HCT116 (cell line): ENCODE measurements at regions not wholly inside any gene's neighbourhood (a gene's known extent, or its start where the extent isn't known, plus 50 kb on each side); places are given as distances from the start of the nearest gene placed in this dataset.

Source experiments
- ATAC-seq: fragments of 200-7000 bp; cut with Tn5 transposase; 2 replicates; pipeline ENCODE4 v1.9.1; 2020; ENCODE audit warnings: mild to moderate bottlenecking, moderate library complexity
- BruUV-seq: library from RNA; stranded (reverse); fragments of 400-500 nt; replicated peaks from 2 replicates; lab custom pipeline; 2021; lab: Mats Ljungman, UMichigan
- CTCF ChIA-PET: fragments of 300-600 bp; sonication (Branson Sonifier 250); formaldehyde crosslinking; loops from one replicate; lab custom pipeline; 2021; ENCODE audit warnings: antibody characterized with exemption; lab: Charles Lee
- POLR2A ChIA-PET: fragments of 300-600, 350-600 bp; sonication (Branson Sonifier 250); formaldehyde crosslinking; loops from one replicate; lab custom pipeline; 2021; ENCODE audit warnings: antibody characterized with exemption; lab: Charles Lee
- RAD21 ChIA-PET, 2 experiments: fragments of 300-600 bp; sonication (Branson Sonifier 250); formaldehyde crosslinking; loops; one replicate each; lab custom pipeline; 2023; ENCODE audit warnings: low total read pairs in 2 of 2; ENCODE audit not compliant: uncharacterized antibody in 2 of 2, unreplicated experiment in 2 of 2, low non-redundant PET in 1 of 2; lab: Charles Lee
- DNase-seq: peaks from one replicate; pipeline ENCODE4 v3.0.0-alpha.2; 2010; ENCODE audit warnings: low read depth, low spot score
- H2AFZ ChIP-seq: fragments of 200-600 bp; shearing (Covaris generic), sonication (generic); 2 replicates; pipeline ENCODE4 v1.6.1; 2017; ENCODE audit warnings: low read depth, mixed run types, mixed read lengths, antibody characterized with exemption, low read length; ENCODE audit not compliant: poor library complexity, severe bottlenecking
- H3K27ac ChIP-seq: 2 replicates; pipeline ENCODE4 v1.5.1; 2012; ENCODE audit warnings: low read depth, low read length
- H3K27me3 ChIP-seq: fragments of 200-600 bp; sonication (generic); 2 replicates; pipeline ENCODE4 v1.6.1; 2016; ENCODE audit warnings: mixed run types, low read length, mixed read lengths; ENCODE audit not compliant: insufficient read depth
- H3K36me3 ChIP-seq, 2 experiments: fragments of 200-500 bp in 1 of 2; fragments of 200-600 bp in 1 of 2; sonication (Bioruptor generic) in 1 of 2; sonication (generic) in 1 of 2; 2 replicates each; pipeline versions ENCODE4 v1.5.1 to v1.6.1; 2014 to 2016; ENCODE audit warnings: low read length in 2 of 2, inconsistent platforms in 1 of 2, mixed read lengths in 1 of 2, mixed run types in 1 of 2; ENCODE audit not compliant: insufficient read depth in 2 of 2, control insufficient read depth in 1 of 2
- H3K4me1 ChIP-seq, 2 experiments: fragments of 200-600 bp in 1 of 2; sonication (generic) in 1 of 2; 2 replicates each; pipeline versions ENCODE4 v1.5.1 to v1.6.1; 2012 to 2017; ENCODE audit warnings: low read length in 2 of 2, inconsistent platforms in 1 of 2, mild to moderate bottlenecking in 1 of 2, mixed read lengths in 1 of 2, mixed run types in 1 of 2, moderate library complexity in 1 of 2; ENCODE audit not compliant: insufficient read depth in 2 of 2, control insufficient read depth in 1 of 2
- H3K4me2 ChIP-seq: fragments of 200-600 bp; sonication (generic); 2 replicates; pipeline ENCODE4 v1.6.1; 2017; ENCODE audit warnings: mixed run types, low read length, mixed read lengths
- H3K4me3 ChIP-seq, 2 experiments: fragments of 200-600 bp in 1 of 2; sonication (generic) in 1 of 2; replicated peaks in 1 of 2; 2 replicates each; pipeline ENCODE4 v1.5.1; 2011 to 2016; ENCODE audit warnings: low read length in 2 of 2, control low read depth in 1 of 2, low read depth in 1 of 2, mild to moderate bottlenecking in 1 of 2, mixed read lengths in 1 of 2, mixed run types in 1 of 2
- H3K79me2 ChIP-seq: fragments of 200-600 bp; sonication (generic); 2 replicates; pipeline ENCODE4 v1.6.1; 2017; ENCODE audit warnings: mild to moderate bottlenecking, mixed run types, low read length, moderate library complexity, mixed read lengths; ENCODE audit not compliant: insufficient read depth
- H3K9ac ChIP-seq: fragments of 200-600 bp; sonication (generic); 2 replicates; pipeline ENCODE4 v1.6.1; 2016; ENCODE audit warnings: low read length, mixed read lengths
- H3K9me2 ChIP-seq: fragments of 200-600 bp; sonication (generic), shearing (Covaris generic); 2 replicates; pipeline ENCODE4 v1.6.1; 2017; ENCODE audit warnings: mixed run types, mild to moderate bottlenecking, moderate library complexity; ENCODE audit not compliant: insufficient read depth
- H3K9me3 ChIP-seq, 2 experiments: fragments of 200-500 bp in 1 of 2; fragments of 200-600 bp in 1 of 2; sonication (Bioruptor generic) in 1 of 2; sonication (generic) in 1 of 2; 2 replicates each; pipeline ENCODE4 v1.6.1; 2014 to 2017; ENCODE audit warnings: low read length in 2 of 2, mixed read lengths in 2 of 2, inconsistent platforms in 1 of 2, low read depth in 1 of 2, mild to moderate bottlenecking in 1 of 2, mixed run types in 1 of 2, moderate library complexity in 1 of 2; ENCODE audit not compliant: control insufficient read depth in 1 of 2, insufficient read depth in 1 of 2
- H4K20me1 ChIP-seq: fragments of 200-600 bp; sonication (generic), shearing (Covaris generic); 2 replicates; pipeline ENCODE4 v1.6.1; 2017; ENCODE audit warnings: mixed run types, mild to moderate bottlenecking, moderate library complexity; ENCODE audit not compliant: insufficient read depth
- CBX3 ChIP-seq: IDR thresholded peaks from 2 replicates; pipeline ENCODE4 v1.6.1; 2012; ENCODE audit warnings: low read depth
- EGR1 ChIP-seq: IDR thresholded peaks from 2 replicates; pipeline ENCODE4 v1.6.1; 2012; ENCODE audit warnings: low read depth
- ELF1 ChIP-seq: IDR thresholded peaks from 2 replicates; pipeline ENCODE4 v1.6.1; 2012; ENCODE audit warnings: low read depth, borderline replicate concordance
- JUND ChIP-seq: IDR thresholded peaks from 2 replicates; pipeline ENCODE4 v1.6.1; 2012
- POLR2A ChIP-seq: IDR thresholded peaks from 2 replicates; pipeline ENCODE4 v1.7.0; 2011; ENCODE audit warnings: borderline replicate concordance; ENCODE audit not compliant: insufficient read depth, insufficient read length; ENCODE audit errors: extremely low read depth
- POLR2AphosphoS5 ChIP-seq: IDR thresholded peaks from 2 replicates; pipeline ENCODE4 v1.6.1; 2011; ENCODE audit warnings: mild to moderate bottlenecking, low read depth, low read length, moderate library complexity
- RAD21 ChIP-seq: IDR thresholded peaks from 2 replicates; pipeline ENCODE4 v1.6.1; 2012; ENCODE audit warnings: low read depth, mild to moderate bottlenecking
- TCF7L2 ChIP-seq: IDR thresholded peaks from 2 replicates; pipeline ENCODE4 v1.7.0; 2011; ENCODE audit warnings: borderline replicate concordance, inconsistent platforms; ENCODE audit not compliant: insufficient read depth, insufficient read length; ENCODE audit errors: extremely low read depth
- YY1 ChIP-seq: IDR thresholded peaks from 2 replicates; pipeline ENCODE4 v1.6.1; 2011; ENCODE audit warnings: low read length, low read depth, moderate library complexity, mild to moderate bottlenecking; ENCODE audit not compliant: insufficient replicate concordance; ENCODE audit errors: extremely low read depth
- ZNF274 ChIP-seq: fragments of 200-500 bp; sonication (Bioruptor generic); IDR thresholded peaks from 2 replicates; pipeline ENCODE4 v1.6.1; 2014; ENCODE audit warnings: mild to moderate bottlenecking, low read depth, low read length, inconsistent platforms
- intact Hi-C: fragments of 100-400 bp; cut with micrococcal nuclease; formaldehyde crosslinking; loops from 2 replicates; pipeline ENCODE4 v1.10.0; 2022
- TF ChIP-seq, protein P1 (sequence below), 3 experiments: fragments of 200-600 bp in 1 of 3; sonication (generic) in 1 of 3; IDR thresholded peaks in 2 of 3; conservative IDR thresholded peaks in 1 of 3; 2 replicates each; pipeline ENCODE4 v1.5.1; 2012 to 2017; ENCODE audit warnings: low read depth in 2 of 3, low read length in 2 of 3, antibody characterized with exemption in 1 of 3, borderline replicate concordance in 1 of 3, control low read depth in 1 of 3, mild to moderate bottlenecking in 1 of 3, mixed read lengths in 1 of 3, mixed run types in 1 of 3, moderate library complexity in 1 of 3; ENCODE audit not compliant: insufficient read depth in 1 of 3
- TF ChIP-seq, protein P2 (sequence below): IDR thresholded peaks from 2 replicates; pipeline ENCODE4 v1.6.1; 2012
- TF ChIP-seq, protein P3 (sequence below): IDR thresholded peaks from 2 replicates; pipeline ENCODE4 v1.6.1; 2011; ENCODE audit warnings: mild to moderate bottlenecking, low read length, moderate library complexity; ENCODE audit not compliant: insufficient replicate concordance; ENCODE audit errors: extremely low read depth
- TF ChIP-seq, protein P4 (sequence below): IDR thresholded peaks from 2 replicates; pipeline ENCODE4 v1.6.1; 2012; ENCODE audit warnings: low read depth

DNA sequence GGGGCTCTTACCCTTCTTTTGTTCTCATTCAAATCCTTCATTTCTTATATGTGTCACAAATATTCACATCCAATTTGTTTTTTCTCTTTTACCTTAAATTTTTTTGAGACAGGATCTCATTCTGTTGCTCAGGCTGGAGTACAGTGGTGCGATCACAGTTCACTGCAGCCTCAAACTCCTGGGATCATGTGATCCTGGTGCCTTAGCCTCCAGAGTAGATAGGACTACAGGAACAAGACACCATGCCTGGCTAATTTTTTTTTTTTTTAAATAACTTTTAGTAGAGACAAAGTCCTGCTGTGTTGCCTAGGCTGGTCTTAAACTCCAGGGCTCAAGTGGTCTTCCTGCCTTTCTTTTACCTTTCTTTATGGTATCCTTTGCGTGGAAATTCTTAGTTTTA, 66.5 kb downstream of the POLR2M start:
- POLR2A ChIA-PET: no interaction called here
- Histone ChIP-seq H3K27me3 (no peaks in the 10 kb centered on the region), H4K20me1 (no peaks in the 10 kb centered on the region), H2AFZ (no peak overlapping the region), H3K9me2 (no peaks in the 10 kb centered on the region), H3K4me1 (peaks cover 0 to 6% of the 10 kb centered on the region in 2 experiments; a peak in 1 of 4 replicates), H3K79me2 (no peaks in the 10 kb centered on the region), H3K4me3 (no peak overlapping the region), H3K9me3 (no peaks in the 10 kb centered on the region), H3K27ac (no peak overlapping the region), H3K4me2 (no peak overlapping the region), H3K36me3 (no peaks in the 10 kb centered on the region), H3K9ac (no peak overlapping the region)
- ATAC-seq: no peak
- CTCF ChIA-PET: no interaction called here
- BruUV-seq: no TSS peak
- TF ChIP-seq ZNF274 (no peak), TCF7L2 (no peak), JUND (no peak), RAD21 (no peak), YY1 (no peak), POLR2A (no peak), CBX3 (no peak), ELF1 (no peak), POLR2AphosphoS5 (no peak), EGR1 (no peak)
- TF ChIP-seq, protein P1, sequence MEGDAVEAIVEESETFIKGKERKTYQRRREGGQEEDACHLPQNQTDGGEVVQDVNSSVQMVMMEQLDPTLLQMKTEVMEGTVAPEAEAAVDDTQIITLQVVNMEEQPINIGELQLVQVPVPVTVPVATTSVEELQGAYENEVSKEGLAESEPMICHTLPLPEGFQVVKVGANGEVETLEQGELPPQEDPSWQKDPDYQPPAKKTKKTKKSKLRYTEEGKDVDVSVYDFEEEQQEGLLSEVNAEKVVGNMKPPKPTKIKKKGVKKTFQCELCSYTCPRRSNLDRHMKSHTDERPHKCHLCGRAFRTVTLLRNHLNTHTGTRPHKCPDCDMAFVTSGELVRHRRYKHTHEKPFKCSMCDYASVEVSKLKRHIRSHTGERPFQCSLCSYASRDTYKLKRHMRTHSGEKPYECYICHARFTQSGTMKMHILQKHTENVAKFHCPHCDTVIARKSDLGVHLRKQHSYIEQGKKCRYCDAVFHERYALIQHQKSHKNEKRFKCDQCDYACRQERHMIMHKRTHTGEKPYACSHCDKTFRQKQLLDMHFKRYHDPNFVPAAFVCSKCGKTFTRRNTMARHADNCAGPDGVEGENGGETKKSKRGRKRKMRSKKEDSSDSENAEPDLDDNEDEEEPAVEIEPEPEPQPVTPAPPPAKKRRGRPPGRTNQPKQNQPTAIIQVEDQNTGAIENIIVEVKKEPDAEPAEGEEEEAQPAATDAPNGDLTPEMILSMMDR (IDR thresholded peaks at IDR 0.05 in 2 of 3, conservative IDR thresholded peaks at IDR 0.05 in 1 of 3; ENCODE audit: borderline replicate concordance in 1 of 3, insufficient read depth in 1 of 3, low read depth in 2 of 3, low read length in 2 of 3): no peak
- TF ChIP-seq, protein P2, sequence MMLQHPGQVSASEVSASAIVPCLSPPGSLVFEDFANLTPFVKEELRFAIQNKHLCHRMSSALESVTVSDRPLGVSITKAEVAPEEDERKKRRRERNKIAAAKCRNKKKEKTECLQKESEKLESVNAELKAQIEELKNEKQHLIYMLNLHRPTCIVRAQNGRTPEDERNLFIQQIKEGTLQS: no peak
- TF ChIP-seq, protein P3, sequence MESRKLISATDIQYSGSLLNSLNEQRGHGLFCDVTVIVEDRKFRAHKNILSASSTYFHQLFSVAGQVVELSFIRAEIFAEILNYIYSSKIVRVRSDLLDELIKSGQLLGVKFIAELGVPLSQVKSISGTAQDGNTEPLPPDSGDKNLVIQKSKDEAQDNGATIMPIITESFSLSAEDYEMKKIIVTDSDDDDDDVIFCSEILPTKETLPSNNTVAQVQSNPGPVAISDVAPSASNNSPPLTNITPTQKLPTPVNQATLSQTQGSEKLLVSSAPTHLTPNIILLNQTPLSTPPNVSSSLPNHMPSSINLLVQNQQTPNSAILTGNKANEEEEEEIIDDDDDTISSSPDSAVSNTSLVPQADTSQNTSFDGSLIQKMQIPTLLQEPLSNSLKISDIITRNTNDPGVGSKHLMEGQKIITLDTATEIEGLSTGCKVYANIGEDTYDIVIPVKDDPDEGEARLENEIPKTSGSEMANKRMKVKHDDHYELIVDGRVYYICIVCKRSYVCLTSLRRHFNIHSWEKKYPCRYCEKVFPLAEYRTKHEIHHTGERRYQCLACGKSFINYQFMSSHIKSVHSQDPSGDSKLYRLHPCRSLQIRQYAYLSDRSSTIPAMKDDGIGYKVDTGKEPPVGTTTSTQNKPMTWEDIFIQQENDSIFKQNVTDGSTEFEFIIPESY: no peak
- TF ChIP-seq, protein P4, sequence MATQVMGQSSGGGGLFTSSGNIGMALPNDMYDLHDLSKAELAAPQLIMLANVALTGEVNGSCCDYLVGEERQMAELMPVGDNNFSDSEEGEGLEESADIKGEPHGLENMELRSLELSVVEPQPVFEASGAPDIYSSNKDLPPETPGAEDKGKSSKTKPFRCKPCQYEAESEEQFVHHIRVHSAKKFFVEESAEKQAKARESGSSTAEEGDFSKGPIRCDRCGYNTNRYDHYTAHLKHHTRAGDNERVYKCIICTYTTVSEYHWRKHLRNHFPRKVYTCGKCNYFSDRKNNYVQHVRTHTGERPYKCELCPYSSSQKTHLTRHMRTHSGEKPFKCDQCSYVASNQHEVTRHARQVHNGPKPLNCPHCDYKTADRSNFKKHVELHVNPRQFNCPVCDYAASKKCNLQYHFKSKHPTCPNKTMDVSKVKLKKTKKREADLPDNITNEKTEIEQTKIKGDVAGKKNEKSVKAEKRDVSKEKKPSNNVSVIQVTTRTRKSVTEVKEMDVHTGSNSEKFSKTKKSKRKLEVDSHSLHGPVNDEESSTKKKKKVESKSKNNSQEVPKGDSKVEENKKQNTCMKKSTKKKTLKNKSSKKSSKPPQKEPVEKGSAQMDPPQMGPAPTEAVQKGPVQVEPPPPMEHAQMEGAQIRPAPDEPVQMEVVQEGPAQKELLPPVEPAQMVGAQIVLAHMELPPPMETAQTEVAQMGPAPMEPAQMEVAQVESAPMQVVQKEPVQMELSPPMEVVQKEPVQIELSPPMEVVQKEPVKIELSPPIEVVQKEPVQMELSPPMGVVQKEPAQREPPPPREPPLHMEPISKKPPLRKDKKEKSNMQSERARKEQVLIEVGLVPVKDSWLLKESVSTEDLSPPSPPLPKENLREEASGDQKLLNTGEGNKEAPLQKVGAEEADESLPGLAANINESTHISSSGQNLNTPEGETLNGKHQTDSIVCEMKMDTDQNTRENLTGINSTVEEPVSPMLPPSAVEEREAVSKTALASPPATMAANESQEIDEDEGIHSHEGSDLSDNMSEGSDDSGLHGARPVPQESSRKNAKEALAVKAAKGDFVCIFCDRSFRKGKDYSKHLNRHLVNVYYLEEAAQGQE: no peak
- no peak for DNase-seq
- RAD21 ChIA-PET: no interaction called here
- intact Hi-C loops: no loop called here
